ENCODE measurements at regions not wholly inside any gene's neighbourhood (a gene's known extent, or its start where the extent isn't known, plus 50 kb on each side); places are given as distances from the start of the nearest gene placed in this dataset.

DNA sequence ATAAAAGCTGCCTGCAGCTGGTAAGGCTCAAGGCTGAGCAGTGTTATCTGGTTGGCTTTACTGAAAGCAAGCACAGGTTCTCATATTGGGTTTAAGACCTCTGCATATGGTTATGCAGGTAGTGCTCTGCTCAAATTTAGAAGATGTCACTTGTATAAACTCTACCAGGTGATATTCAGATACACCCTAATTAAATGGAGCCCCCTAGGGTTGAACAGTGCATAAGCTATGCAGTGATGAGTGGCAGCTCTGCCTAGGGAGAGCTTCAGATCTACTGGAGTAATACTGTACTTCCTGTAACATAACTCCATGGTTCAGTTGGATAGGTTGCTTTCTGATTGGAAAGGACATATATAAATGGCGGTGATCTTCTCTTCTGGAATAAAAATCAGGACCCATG is 222.7 kb downstream of the CYRIA start:
- H3K4me1 ChIP-seq (ENCODE audit: control insufficient read depth in 2 of 2, insufficient read depth in 2 of 2, low read length in 2 of 2), result no peaks in the 10 kb centered on the region
- no peak overlapping the region for H3K4me2 ChIP-seq (replicated peaks; ENCODE audit: low read depth, low read length, poor library complexity, severe bottlenecking)
- no peak for DNase-seq
- no peak overlapping the region for H3K27ac Mint-ChIP-seq
- H2AFZ ChIP-seq (ENCODE audit: insufficient read depth, low read depth, low read length, poor library complexity, severe bottlenecking), result no peak overlapping the region
- no peak overlapping the region for H3K4me3 ChIP-seq (ENCODE audit: control extremely low read depth in 1 of 5, extremely low read depth in 1 of 5, insufficient read depth in 1 of 5, low read depth in 2 of 5, low read length in 4 of 5)
- ChIA-PET POLR2A (no interaction called here), CTCF (no interaction called here)
- no peaks in the 10 kb centered on the region for H3K4me1 Mint-ChIP-seq
- no peaks in the 10 kb centered on the region for H3K9me3 Mint-ChIP-seq (ENCODE audit: insufficient read depth)
- no peaks in the 10 kb centered on the region for H3K36me3 ChIP-seq (replicated peaks in 1 of 2; ENCODE audit: control extremely low read depth in 1 of 2, control insufficient read depth in 1 of 2, extremely low read depth in 1 of 2, insufficient read depth in 2 of 2, low read length in 1 of 2)
- intact Hi-C loops (cut with micrococcal nuclease), result no loop called here
- no peak overlapping the region for H3K27ac ChIP-seq (ENCODE audit: low read length in 2 of 2)
- H3K27me3 Mint-ChIP-seq, result peaks cover 26% of the 10 kb centered on the region
- H4K20me1 ChIP-seq (ENCODE audit: control insufficient read depth, insufficient read depth, low read length, poor library complexity, severe bottlenecking), result no peaks in the 10 kb centered on the region
- no peak overlapping the region for H3K4me3 Mint-ChIP-seq
- ATAC-seq (ENCODE audit: low read depth), result no peak
- no peak for TF ChIP-seq EZH2 (IDR thresholded peaks at IDR 0.05; ENCODE audit: borderline replicate concordance, insufficient read depth, low read depth, low read length, poor library complexity, severe bottlenecking)
- no peak for TF ChIP-seq CTCF (IDR thresholded peaks at IDR 0.05)
- H3K27me3 ChIP-seq (replicated peaks in 1 of 4; ENCODE audit: control extremely low read depth in 1 of 4, control insufficient read depth in 3 of 4, insufficient read depth in 4 of 4, low read length in 3 of 4), result peaks cover 0 to 4% (median 0%) of the 10 kb centered on the region in 4 experiments
- no peak overlapping the region for H3K9ac ChIP-seq (ENCODE audit: low read length)
- H3K9me3 ChIP-seq (ENCODE audit: control extremely low read depth in 1 of 3, control insufficient read depth in 2 of 3, insufficient read depth in 1 of 3, low read length in 2 of 3), result no peaks in the 10 kb centered on the region
- WGBS (ENCODE audit: insufficient coverage), result no CpG with 5 or more reads among the region's 1 CpG
- H3K79me2 ChIP-seq (ENCODE audit: control insufficient read depth, insufficient read depth, low read length), result no peaks in the 10 kb centered on the region

GRCh38 chr2:16441431-16441830 is 224.2 kb downstream of the CYRIA start:
- Mint-ChIP-seq H3K4me3 (no peak overlapping the region), H3K27me3 (peaks cover 22% of the 10 kb centered on the region), H3K9me3 (ENCODE audit: insufficient read depth) (no peaks in the 10 kb centered on the region), H3K27ac (no peak overlapping the region), H3K4me1 (no peaks in the 10 kb centered on the region)
- no peak overlapping the region for H2AFZ ChIP-seq (ENCODE audit: insufficient read depth, low read depth, low read length, poor library complexity, severe bottlenecking)
- peaks cover 0 to 4% (median 0%) of the 10 kb centered on the region in 4 experiments for H3K27me3 ChIP-seq (replicated peaks in 1 of 4; ENCODE audit: control extremely low read depth in 1 of 4, control insufficient read depth in 3 of 4, insufficient read depth in 4 of 4, low read length in 3 of 4)
- H3K79me2 ChIP-seq (ENCODE audit: control insufficient read depth, insufficient read depth, low read length), result no peaks in the 10 kb centered on the region
- H4K20me1 ChIP-seq (ENCODE audit: control insufficient read depth, insufficient read depth, low read length, poor library complexity, severe bottlenecking), result no peaks in the 10 kb centered on the region
- no peak overlapping the region for H3K9ac ChIP-seq (ENCODE audit: low read length)
- intact Hi-C loops (cut with micrococcal nuclease), result no loop called here
- ATAC-seq (ENCODE audit: low read depth), result no peak
- no peak for TF ChIP-seq EZH2 (IDR thresholded peaks at IDR 0.05; ENCODE audit: borderline replicate concordance, insufficient read depth, low read depth, low read length, poor library complexity, severe bottlenecking)
- TF ChIP-seq CTCF (IDR thresholded peaks at IDR 0.05), result no peak
- H3K4me3 ChIP-seq (ENCODE audit: control extremely low read depth in 1 of 5, extremely low read depth in 1 of 5, insufficient read depth in 1 of 5, low read depth in 2 of 5, low read length in 4 of 5), result no peak overlapping the region
- POLR2A ChIA-PET, result no interaction called here
- 63% methylated on average over 3 of the region's 3 CpGs for WGBS (ENCODE audit: insufficient coverage)
- CTCF ChIA-PET, result no interaction called here
- no peaks in the 10 kb centered on the region for H3K9me3 ChIP-seq (ENCODE audit: control extremely low read depth in 1 of 3, control insufficient read depth in 2 of 3, insufficient read depth in 1 of 3, low read length in 2 of 3)
- H3K36me3 ChIP-seq (replicated peaks in 1 of 2; ENCODE audit: control extremely low read depth in 1 of 2, control insufficient read depth in 1 of 2, extremely low read depth in 1 of 2, insufficient read depth in 2 of 2, low read length in 1 of 2), result no peaks in the 10 kb centered on the region
- no peak for DNase-seq
- no peak overlapping the region for H3K27ac ChIP-seq (ENCODE audit: low read length in 2 of 2)
- no peak overlapping the region for H3K4me2 ChIP-seq (replicated peaks; ENCODE audit: low read depth, low read length, poor library complexity, severe bottlenecking)
- no peaks in the 10 kb centered on the region for H3K4me1 ChIP-seq (ENCODE audit: control insufficient read depth in 2 of 2, insufficient read depth in 2 of 2, low read length in 2 of 2)

Measured in B cell (primary cell).